ENCODE measurements at regions not wholly inside any gene's neighbourhood (a gene's known extent, or its start where the extent isn't known, plus 50 kb on each side); places are given as distances from the start of the nearest gene placed in this dataset.
"Not testable (repeated sequence)": the region's sequence is repeated elsewhere in the genome, so short reads cannot be mapped to it uniquely, and the experiment has no call there.

DNA sequence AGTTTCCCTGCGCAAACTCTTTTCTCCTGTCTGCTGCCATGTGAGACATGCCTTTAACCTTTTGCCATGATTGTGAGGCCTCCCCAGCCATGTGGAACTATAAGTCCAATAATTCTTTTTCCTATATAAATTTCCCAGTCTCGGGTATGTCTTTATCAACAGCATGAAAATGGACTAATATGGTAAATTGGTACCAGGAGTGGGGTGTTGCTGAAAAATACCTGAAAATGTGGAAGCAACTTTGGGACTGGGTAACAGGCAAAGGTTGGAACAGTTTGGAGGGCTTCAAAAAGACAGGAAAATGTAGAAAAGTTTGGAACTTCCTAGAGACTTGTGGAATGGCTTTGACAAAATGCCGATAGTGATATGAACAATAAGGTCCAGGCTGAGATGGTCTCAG lies 578.9 kb upstream of the CYLC2 start:
- TF ChIP-seq, protein P1, sequence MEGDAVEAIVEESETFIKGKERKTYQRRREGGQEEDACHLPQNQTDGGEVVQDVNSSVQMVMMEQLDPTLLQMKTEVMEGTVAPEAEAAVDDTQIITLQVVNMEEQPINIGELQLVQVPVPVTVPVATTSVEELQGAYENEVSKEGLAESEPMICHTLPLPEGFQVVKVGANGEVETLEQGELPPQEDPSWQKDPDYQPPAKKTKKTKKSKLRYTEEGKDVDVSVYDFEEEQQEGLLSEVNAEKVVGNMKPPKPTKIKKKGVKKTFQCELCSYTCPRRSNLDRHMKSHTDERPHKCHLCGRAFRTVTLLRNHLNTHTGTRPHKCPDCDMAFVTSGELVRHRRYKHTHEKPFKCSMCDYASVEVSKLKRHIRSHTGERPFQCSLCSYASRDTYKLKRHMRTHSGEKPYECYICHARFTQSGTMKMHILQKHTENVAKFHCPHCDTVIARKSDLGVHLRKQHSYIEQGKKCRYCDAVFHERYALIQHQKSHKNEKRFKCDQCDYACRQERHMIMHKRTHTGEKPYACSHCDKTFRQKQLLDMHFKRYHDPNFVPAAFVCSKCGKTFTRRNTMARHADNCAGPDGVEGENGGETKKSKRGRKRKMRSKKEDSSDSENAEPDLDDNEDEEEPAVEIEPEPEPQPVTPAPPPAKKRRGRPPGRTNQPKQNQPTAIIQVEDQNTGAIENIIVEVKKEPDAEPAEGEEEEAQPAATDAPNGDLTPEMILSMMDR (IDR thresholded peaks at IDR 0.05) = not testable (repeated sequence)
- TF ChIP-seq EZH2 (IDR thresholded peaks at IDR 0.05) = not testable (repeated sequence)

Measured in neural progenitor cell (in vitro differentiated cells).